NCI-H510A treated with DMSO at 0.1 percent for 48 hours (cell line): ENCODE measurements at regions not wholly inside any gene's neighbourhood (a gene's known extent, or its start where the extent isn't known, plus 50 kb on each side); places are given as distances from the start of the nearest gene placed in this dataset.

ENCODE experiments used
- DNase-seq: peaks from one replicate; lab custom pipeline; 2025; lab: John Stamatoyannopoulos, UW

GRCh38 chr4:122203407-122203806 lies 51.3 kb downstream of the BLTP1 start:
- no peak for DNase-seq

- no peak for DNase-seq
Observed at GRCh38 chr4:122205687-122206086, 53.6 kb downstream of the BLTP1 start.

DNA sequence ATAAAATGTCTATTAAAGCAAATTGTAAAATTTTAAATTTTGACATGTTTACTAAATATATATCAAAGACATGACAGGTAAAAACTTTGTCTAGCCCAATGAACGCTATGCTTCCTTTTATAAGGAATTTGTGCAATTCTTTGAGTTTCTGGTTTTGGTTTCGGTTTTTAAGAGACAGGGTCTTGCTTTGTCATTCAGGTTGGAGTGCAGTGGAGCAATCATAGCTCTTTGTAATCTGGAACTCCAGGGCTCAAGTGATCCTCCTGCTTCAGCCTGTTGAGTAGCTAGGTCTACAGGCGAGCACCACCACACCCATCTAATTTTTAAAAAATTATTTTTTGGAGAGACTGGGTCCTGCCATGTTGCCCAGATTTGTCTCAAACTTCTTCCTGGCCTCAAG lies 60.7 kb downstream of the BLTP1 start:
- DNase-seq, result no peak

GRCh38 chr4:122218762-122219161 lies 66.6 kb downstream of the BLTP1 start:
- no peak for DNase-seq

DNA sequence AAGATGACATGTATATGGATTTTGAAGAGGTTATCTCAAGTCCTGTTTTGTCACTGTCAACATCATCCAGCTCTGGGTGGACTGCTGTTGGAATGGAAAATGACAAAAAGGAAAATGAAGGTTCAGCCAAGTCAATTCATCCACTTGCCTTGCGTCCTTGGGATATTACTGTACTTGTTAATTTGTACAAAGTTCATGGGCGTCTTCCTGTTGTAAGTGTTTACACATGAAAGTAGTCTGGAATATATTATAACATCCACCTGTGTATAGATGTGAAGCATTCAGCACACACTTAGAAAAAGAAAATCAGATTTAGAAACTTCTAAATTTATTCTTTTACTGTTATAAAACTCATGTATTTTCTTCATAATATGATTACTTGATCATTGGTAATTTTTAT lies 67.2 kb downstream of the BLTP1 start:
- DNase-seq, result no peak

DNA sequence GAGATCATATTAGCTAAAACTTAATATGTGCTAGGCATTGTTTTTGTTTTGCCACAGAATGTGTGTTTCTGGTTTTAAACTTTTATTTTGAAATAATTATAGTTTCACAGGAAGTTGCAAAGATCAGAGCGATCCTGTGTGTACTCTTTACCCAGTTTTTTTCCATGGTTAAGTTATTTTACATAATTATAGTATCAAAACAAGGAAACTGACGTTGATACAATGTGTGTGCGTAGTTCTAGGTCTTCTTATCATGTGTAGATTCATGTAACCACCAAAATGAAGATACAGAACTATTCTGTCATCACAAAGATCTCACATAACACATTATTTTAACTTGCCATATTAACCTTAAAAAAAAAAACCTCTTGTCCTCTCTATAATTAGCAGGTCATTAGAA lies 69.2 kb downstream of the BLTP1 start:
- no peak for DNase-seq

DNA sequence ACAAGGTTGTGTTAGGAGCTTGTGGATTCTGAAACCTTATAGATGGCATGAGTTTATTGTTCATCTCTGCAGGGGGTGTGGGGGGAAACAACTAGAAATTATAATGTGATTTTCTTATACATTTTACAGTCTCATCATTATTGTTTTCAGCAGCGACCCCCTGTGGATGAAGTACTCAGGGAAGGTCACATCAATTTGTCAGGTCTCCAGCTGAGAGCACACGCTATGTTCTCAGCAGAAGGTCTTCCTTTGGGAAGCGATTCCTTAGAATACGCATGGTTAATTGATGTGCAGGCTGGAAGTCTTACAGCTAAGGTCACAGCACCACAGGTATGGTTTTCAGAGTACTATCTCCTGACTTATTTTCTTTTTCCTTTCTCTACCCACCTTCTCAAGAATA lies 72.2 kb downstream of the BLTP1 start:
- DNase-seq, result no peak

- DNase-seq, result no peak
Observed at GRCh38 chr4:122227202-122227601, 75.1 kb downstream of the BLTP1 start.

GRCh38 chr4:122229857-122230256 lies 77.7 kb downstream of the BLTP1 start:
- no peak for DNase-seq

- no peak for DNase-seq
Observed at GRCh38 chr4:122232633-122233032, 80.5 kb downstream of the BLTP1 start.

GRCh38 chr4:122234686-122235085 lies 82.6 kb downstream of the BLTP1 start:
- no peak for DNase-seq

DNA sequence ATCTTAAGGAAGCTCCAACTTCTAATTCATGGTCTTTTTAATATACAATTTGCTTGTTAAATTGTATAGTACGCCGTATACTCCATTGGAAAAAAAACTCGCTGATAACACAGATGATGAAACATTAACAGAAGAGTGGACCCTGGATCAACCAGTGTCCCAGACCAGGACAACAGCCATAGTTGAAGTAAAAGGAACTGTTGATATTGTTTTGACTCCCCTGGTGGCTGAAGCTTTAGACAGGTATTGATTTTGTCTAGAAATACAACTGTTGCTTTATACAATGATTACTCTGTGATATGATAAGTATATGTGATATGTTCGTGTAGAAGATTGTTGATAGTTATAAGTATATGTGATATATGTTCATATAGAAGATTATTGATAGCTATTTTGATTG lies 91.7 kb downstream of the BLTP1 start:
- DNase-seq, result no peak

GRCh38 chr4:122244764-122245163 lies 92.6 kb downstream of the BLTP1 start:
- no peak for DNase-seq

- DNase-seq, result no peak
Observed at GRCh38 chr4:122246551-122246950, 94.4 kb downstream of the BLTP1 start.

GRCh38 chr4:122249357-122249756 lies 97.2 kb downstream of the BLTP1 start:
- DNase-seq, result no peak

DNA sequence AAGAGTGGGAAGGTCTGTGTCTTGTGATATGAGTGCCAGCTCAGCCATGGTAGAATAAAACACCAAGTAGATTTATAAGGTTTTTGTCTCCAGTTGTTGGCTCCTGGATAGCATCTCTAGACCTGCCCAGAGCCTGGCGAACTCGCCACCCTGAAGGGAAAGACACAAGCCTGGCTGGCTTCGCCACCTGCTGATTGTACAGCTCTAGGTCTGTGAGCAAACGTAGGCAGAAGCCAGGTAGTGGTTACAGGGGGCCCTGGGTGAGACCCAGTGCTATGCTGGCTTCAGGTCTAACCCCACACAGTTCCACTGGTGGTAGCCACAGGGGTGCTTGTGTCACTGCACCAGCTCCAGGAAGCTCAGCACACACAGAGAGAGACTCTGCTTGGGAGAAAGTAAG lies 100.5 kb downstream of the BLTP1 start:
- no peak for DNase-seq

DNA sequence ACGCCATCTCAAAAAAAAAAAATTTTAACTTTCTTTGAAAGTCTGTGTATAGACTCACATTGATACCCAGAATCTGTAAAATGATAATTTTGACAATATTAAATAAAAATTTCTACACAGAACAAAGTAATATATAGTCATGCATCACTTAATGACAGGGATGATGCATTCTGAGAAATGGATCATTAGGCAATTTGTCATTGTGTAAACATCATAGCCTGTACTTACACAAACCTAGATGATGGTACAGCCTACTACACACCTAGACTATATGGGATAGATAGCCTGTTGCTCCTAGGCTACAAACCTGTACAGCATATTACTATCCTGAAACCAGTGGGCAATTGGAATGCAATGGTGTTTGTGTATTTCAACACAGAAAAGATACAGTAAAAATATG lies 107.7 kb downstream of the BLTP1 start:
- DNase-seq, result no peak

GRCh38 chr4:122276359-122276758 lies 102.5 kb upstream of the ADAD1 start:
- DNase-seq, result no peak

DNA sequence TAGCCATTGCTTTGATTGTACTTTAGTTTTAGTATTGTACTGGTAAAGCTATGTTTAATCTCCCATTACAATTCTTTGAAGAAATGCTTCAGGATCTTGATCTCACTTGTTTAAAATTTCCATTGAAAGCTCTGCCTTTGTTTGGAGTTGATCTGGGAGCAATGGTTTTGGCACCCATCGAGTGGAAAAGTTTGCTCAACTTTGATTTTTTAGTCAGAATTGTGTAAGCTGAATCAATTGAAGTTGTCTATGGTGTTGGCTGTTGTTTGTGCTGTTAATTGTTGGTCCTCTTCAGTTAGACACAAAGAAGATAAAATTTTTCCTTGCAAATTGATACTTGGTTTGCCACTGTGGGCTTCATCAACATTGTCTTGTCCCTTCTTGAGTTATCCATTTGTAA lies 99.8 kb upstream of the ADAD1 start:
- no peak for DNase-seq

GRCh38 chr4:122279670-122280069 lies 99.1 kb upstream of the ADAD1 start:
- DNase-seq, result no peak

GRCh38 chr4:122285285-122285684 lies 93.5 kb upstream of the ADAD1 start:
- no peak for DNase-seq

DNA sequence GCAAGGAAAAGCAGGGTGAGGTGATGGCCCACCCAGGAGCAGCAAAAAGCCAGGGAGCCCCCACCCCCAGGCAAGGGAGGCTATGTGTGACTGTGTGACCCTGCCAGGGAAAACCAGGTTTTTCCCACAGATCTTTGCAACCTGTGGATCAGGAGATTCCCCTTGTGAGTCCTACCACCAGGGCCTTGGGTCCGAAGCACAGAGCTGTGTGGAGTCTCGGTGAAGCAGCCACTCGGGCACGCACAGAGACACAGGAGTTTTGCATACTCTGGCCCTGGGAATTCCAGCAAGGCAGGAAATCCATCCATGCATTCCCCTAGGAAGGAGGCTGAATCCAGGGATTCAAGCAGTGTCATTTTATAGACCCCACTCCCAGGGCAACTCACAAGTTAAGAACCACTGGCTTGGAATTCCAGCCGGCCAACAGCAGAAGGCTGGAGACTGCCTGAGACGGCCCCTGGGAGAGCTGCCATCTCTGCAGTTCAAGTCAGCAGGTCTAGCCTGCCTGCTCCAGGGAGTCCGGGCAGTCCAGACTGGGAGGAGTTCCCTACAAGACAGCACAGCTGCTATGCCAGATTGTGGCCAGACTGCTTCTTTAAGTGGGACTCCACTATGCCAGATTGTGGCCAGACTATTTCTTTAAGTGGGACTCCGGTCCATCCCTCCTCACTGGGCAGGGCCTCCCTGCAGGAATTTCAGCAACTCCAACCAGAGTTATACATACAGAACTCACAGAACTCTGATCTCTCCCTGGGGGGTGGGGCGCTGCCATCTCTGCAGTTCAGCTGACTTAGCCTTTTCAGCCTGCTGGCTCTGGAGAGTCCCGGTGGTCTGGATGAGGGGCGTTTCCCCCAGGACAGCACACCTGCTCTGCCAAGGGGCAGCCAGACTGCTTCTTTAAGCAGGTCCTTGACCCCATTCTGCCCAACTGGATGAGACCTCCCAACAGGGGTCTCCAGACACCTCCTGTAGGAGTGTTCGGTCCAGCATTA lies 85.1 kb upstream of the ADAD1 start:
- DNase-seq, result no peak

GRCh38 chr4:122297694-122298093 lies 81.1 kb upstream of the ADAD1 start:
- no peak for DNase-seq

GRCh38 chr4:122300776-122301175 lies 78.0 kb upstream of the ADAD1 start:
- DNase-seq, result no peak
